PFSK-1 (cell line): ENCODE measurements at regions not wholly inside any gene's neighbourhood (a gene's known extent, or its start where the extent isn't known, plus 50 kb on each side); places are given as distances from the start of the nearest gene placed in this dataset.

Source experiments
- FOXP2 ChIP-seq: optimal IDR thresholded peaks from 2 replicates; pipeline ENCODE3; 2011; ENCODE audit warnings: borderline replicate concordance, control low read depth, inconsistent platforms; ENCODE audit not compliant: insufficient read depth; ENCODE audit errors: extremely low read length, extremely low read depth
- POLR2AphosphoS5 ChIP-seq: IDR thresholded peaks from 2 replicates; pipeline ENCODE4 v1.6.1; 2012; ENCODE audit warnings: low read depth, mild to moderate bottlenecking, control low read depth, low read length, moderate library complexity
- TAF1 ChIP-seq: IDR thresholded peaks from 2 replicates; pipeline ENCODE4 v1.6.1; 2012; ENCODE audit warnings: low read length, control low read depth, borderline replicate concordance; ENCODE audit not compliant: insufficient read depth
- TF ChIP-seq, protein P1 (sequence below), 2 experiments: IDR thresholded peaks; 2 replicates each; pipeline versions ENCODE4 v1.6.1 to v1.8.0; 2011 to 2012; ENCODE audit warnings: low read depth in 2 of 2, low read length in 2 of 2, control low read depth in 1 of 2, inconsistent platforms in 1 of 2, mild to moderate bottlenecking in 1 of 2, moderate library complexity in 1 of 2; ENCODE audit not compliant: insufficient read depth in 1 of 2

GRCh38 chr5:27465140-27465539 lies 426.8 kb upstream of the CDH9 start:
- no peak for TF ChIP-seq POLR2AphosphoS5
- TF ChIP-seq, protein P1, sequence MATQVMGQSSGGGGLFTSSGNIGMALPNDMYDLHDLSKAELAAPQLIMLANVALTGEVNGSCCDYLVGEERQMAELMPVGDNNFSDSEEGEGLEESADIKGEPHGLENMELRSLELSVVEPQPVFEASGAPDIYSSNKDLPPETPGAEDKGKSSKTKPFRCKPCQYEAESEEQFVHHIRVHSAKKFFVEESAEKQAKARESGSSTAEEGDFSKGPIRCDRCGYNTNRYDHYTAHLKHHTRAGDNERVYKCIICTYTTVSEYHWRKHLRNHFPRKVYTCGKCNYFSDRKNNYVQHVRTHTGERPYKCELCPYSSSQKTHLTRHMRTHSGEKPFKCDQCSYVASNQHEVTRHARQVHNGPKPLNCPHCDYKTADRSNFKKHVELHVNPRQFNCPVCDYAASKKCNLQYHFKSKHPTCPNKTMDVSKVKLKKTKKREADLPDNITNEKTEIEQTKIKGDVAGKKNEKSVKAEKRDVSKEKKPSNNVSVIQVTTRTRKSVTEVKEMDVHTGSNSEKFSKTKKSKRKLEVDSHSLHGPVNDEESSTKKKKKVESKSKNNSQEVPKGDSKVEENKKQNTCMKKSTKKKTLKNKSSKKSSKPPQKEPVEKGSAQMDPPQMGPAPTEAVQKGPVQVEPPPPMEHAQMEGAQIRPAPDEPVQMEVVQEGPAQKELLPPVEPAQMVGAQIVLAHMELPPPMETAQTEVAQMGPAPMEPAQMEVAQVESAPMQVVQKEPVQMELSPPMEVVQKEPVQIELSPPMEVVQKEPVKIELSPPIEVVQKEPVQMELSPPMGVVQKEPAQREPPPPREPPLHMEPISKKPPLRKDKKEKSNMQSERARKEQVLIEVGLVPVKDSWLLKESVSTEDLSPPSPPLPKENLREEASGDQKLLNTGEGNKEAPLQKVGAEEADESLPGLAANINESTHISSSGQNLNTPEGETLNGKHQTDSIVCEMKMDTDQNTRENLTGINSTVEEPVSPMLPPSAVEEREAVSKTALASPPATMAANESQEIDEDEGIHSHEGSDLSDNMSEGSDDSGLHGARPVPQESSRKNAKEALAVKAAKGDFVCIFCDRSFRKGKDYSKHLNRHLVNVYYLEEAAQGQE (IDR thresholded peaks at IDR 0.05; ENCODE audit: insufficient read depth in 1 of 2, low read depth in 2 of 2, low read length in 2 of 2) = no peak
- no peak for TF ChIP-seq TAF1
- no peak for TF ChIP-seq FOXP2
